Keratinocyte (primary cell): ENCODE measurements at regions not wholly inside any gene's neighbourhood (a gene's known extent, or its start where the extent isn't known, plus 50 kb on each side); places are given as distances from the start of the nearest gene placed in this dataset.

Source experiments
- DNase-seq: peaks from one replicate; pipeline ENCODE4 v3.0.0-alpha.2; 2011; ENCODE audit warnings: low read depth, missing footprints, low spot score
- FAIRE-seq: peaks from 2 replicates; lab custom pipeline; 2011; peaks lifted over from hg19 to GRCh38; lab: Jason Lieb, UNC
- H2AFZ ChIP-seq: 2 replicates; pipeline ENCODE4 v1.6.0; 2012; ENCODE audit warnings: low read length, control low read depth, inconsistent platforms; ENCODE audit not compliant: control insufficient read depth
- H3K27ac ChIP-seq: 2 replicates; pipeline ENCODE4 v1.5.1; 2011; ENCODE audit warnings: low read length; ENCODE audit not compliant: control insufficient read depth, insufficient read depth
- H3K27me3 ChIP-seq: 3 replicates; pipeline ENCODE4 v1.6.0; 2011; ENCODE audit warnings: low read length; ENCODE audit not compliant: control insufficient read depth, insufficient read depth; ENCODE audit errors: extremely low read depth
- H3K36me3 ChIP-seq, 2 experiments: 2 replicates in 1 of 2; 3 replicates in 1 of 2; pipeline ENCODE4 v1.5.1; 2011; ENCODE audit warnings: low read length in 2 of 2, mild to moderate bottlenecking in 1 of 2; ENCODE audit not compliant: control insufficient read depth in 2 of 2, insufficient read depth in 2 of 2; ENCODE audit errors: extremely low read depth in 1 of 2
- H3K4me1 ChIP-seq: 3 replicates; pipeline ENCODE4 v1.5.1; 2011; ENCODE audit warnings: low read length; ENCODE audit not compliant: control insufficient read depth, insufficient read depth; ENCODE audit errors: extremely low read depth
- H3K4me2 ChIP-seq: 3 replicates; pipeline ENCODE4 v1.6.0; 2011; ENCODE audit warnings: low read depth, low read length; ENCODE audit not compliant: control insufficient read depth, insufficient read depth; ENCODE audit errors: extremely low read depth
- H3K4me3 ChIP-seq, 3 experiments: fragments of 200-600 bp in 1 of 3; sonication (generic) in 1 of 3; 2 replicates in 2 of 3; 3 replicates in 1 of 3; pipeline ENCODE4 v1.5.1; 2011 to 2016; ENCODE audit warnings: low read length in 3 of 3, mild to moderate bottlenecking in 3 of 3, control low read depth in 2 of 3, inconsistent platforms in 1 of 3, low read depth in 1 of 3, mixed read lengths in 1 of 3, mixed run types in 1 of 3, moderate library complexity in 1 of 3; ENCODE audit not compliant: control insufficient read depth in 2 of 3, insufficient read depth in 2 of 3; ENCODE audit errors: extremely low read depth in 1 of 3
- H3K79me2 ChIP-seq: 2 replicates; pipeline ENCODE4 v1.6.0; 2012; ENCODE audit warnings: low read length; ENCODE audit not compliant: control insufficient read depth, insufficient read depth
- H3K9ac ChIP-seq: 3 replicates; pipeline ENCODE4 v1.6.0; 2011; ENCODE audit warnings: low read length; ENCODE audit not compliant: control insufficient read depth, insufficient read depth; ENCODE audit errors: extremely low read depth
- H3K9me1 ChIP-seq: 3 replicates; pipeline ENCODE4 v1.6.0; 2011; ENCODE audit warnings: low read length; ENCODE audit not compliant: control insufficient read depth, insufficient read depth; ENCODE audit errors: extremely low read depth
- H3K9me3 ChIP-seq: 2 replicates; pipeline ENCODE4 v1.5.1; 2012; ENCODE audit warnings: low read depth, low read length; ENCODE audit not compliant: control insufficient read depth
- H4K20me1 ChIP-seq: 3 replicates; pipeline ENCODE4 v1.6.0; 2011; ENCODE audit warnings: low read length; ENCODE audit not compliant: control insufficient read depth, insufficient read depth; ENCODE audit errors: extremely low read depth
- CTCF ChIP-seq, 3 experiments: IDR thresholded peaks in 1 of 3; conservative IDR thresholded peaks in 1 of 3; optimal IDR thresholded peaks in 1 of 3; 2 replicates in 2 of 3; 3 replicates in 1 of 3; pipeline versions ENCODE3 to v1.5.1; 2011; ENCODE audit warnings: low read length in 3 of 3, mild to moderate bottlenecking in 3 of 3, moderate library complexity in 2 of 3, control low read depth in 1 of 3, inconsistent platforms in 1 of 3; ENCODE audit not compliant: insufficient read depth in 2 of 3; ENCODE audit errors: extremely low read depth in 1 of 3
- EZH2 ChIP-seq: IDR thresholded peaks from one replicate; pipeline ENCODE4 v1.6.1; 2012; ENCODE audit warnings: inconsistent platforms, mild to moderate bottlenecking, low read length, moderate library complexity
- dilution Hi-C: fragments of 300-500 bp; cut with MboI; formaldehyde crosslinking; loops from one replicate; pipeline ENCODE4 v1.7.0; 2020; ENCODE audit warnings: low sequenced_read_pairs; ENCODE audit not compliant: extremely low pct_ligation_motif_present

- TF ChIP-seq CTCF (optimal IDR thresholded peaks at IDR 0.05 in 1 of 3, IDR thresholded peaks at IDR 0.05 in 1 of 3, conservative IDR thresholded peaks at IDR 0.05 in 1 of 3; ENCODE audit: extremely low read depth in 1 of 3, insufficient read depth in 2 of 3, low read length in 3 of 3), result no peak
- no peak for TF ChIP-seq EZH2
- H3K4me1 ChIP-seq, result no peaks in the 10 kb centered on the region
- FAIRE-seq (no peak), DNase-seq (no peak)
- H3K4me2 ChIP-seq, result no peak overlapping the region
- no peak overlapping the region for H2AFZ ChIP-seq
- H3K36me3 ChIP-seq, result no peaks in the 10 kb centered on the region
- dilution Hi-C loops, result no loop called here
- no peak overlapping the region for H3K9ac ChIP-seq
- H3K79me2 ChIP-seq, result no peaks in the 10 kb centered on the region
- no peaks in the 10 kb centered on the region for H3K9me3 ChIP-seq
- H3K27me3 ChIP-seq, result peaks cover 4% of the 10 kb centered on the region
- H3K27ac ChIP-seq, result no peak overlapping the region
- no peak overlapping the region for H3K4me3 ChIP-seq
- H3K9me1 ChIP-seq, result no peaks in the 10 kb centered on the region
- H4K20me1 ChIP-seq, result no peaks in the 10 kb centered on the region
Measured at GRCh38 chr5:3195994-3196393, 399.6 kb upstream of the IRX1 start.

GRCh38 chr5:3194684-3195083, 400.9 kb upstream of the IRX1 start:
- H3K36me3 ChIP-seq, result no peaks in the 10 kb centered on the region
- no peak overlapping the region for H2AFZ ChIP-seq
- TF ChIP-seq CTCF (optimal IDR thresholded peaks at IDR 0.05 in 1 of 3, IDR thresholded peaks at IDR 0.05 in 1 of 3, conservative IDR thresholded peaks at IDR 0.05 in 1 of 3; ENCODE audit: extremely low read depth in 1 of 3, insufficient read depth in 2 of 3, low read length in 3 of 3) (no peak), EZH2 (no peak)
- no peak overlapping the region for H3K27ac ChIP-seq
- no peaks in the 10 kb centered on the region for H4K20me1 ChIP-seq
- dilution Hi-C loops, result no loop called here
- FAIRE-seq, result no peak
- no peaks in the 10 kb centered on the region for H3K9me1 ChIP-seq
- no peaks in the 10 kb centered on the region for H3K79me2 ChIP-seq
- DNase-seq, result no peak
- H3K27me3 ChIP-seq, result no peaks in the 10 kb centered on the region
- H3K4me3 ChIP-seq, result no peak overlapping the region
- no peak overlapping the region for H3K4me2 ChIP-seq
- no peaks in the 10 kb centered on the region for H3K4me1 ChIP-seq
- no peak overlapping the region for H3K9ac ChIP-seq
- no peaks in the 10 kb centered on the region for H3K9me3 ChIP-seq
